GM12891 (cell line): ENCODE measurements at regions not wholly inside any gene's neighbourhood (a gene's known extent, or its start where the extent isn't known, plus 50 kb on each side); places are given as distances from the start of the nearest gene placed in this dataset.

Experiments used
- POLR2AphosphoS5 ChIP-seq: IDR thresholded peaks from 2 replicates; pipeline ENCODE4 v1.6.1; 2011; ENCODE audit warnings: low read depth, low read length, control low read depth
- POU2F2 ChIP-seq: IDR thresholded peaks from 2 replicates; pipeline ENCODE4 v1.6.1; 2011; ENCODE audit warnings: low read depth, mild to moderate bottlenecking, control low read depth, low read length, moderate library complexity
- TAF1 ChIP-seq: IDR thresholded peaks from 2 replicates; pipeline ENCODE4 v1.6.1; 2011; ENCODE audit warnings: low read depth, low read length, control low read depth

DNA sequence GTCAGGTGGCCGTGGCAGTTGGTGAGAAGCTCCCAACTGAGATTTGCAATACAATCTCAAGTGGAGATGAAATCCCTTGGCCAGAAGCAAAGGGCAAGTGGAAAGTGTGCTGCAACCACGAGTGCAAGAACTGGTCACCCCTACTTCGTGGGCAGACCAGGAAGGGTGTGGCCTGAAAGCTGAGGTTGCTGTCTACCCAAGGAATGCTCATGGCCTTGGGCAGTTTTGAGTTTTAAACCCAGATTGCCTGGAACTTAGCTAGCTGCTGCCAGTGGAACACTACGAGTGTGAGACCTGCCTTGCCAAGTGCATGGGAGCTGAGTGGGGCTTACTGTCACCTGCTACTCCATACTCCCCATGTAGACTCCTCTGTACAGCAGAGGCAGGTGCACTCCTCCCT is 113.3 kb upstream of the FAT3 start:
- TF ChIP-seq POLR2AphosphoS5 = no peak
- no peak for TF ChIP-seq TAF1
- no peak for TF ChIP-seq POU2F2
